Tibial nerve (tissue), 3 donors: ENCODE measurements at regions not wholly inside any gene's neighbourhood (a gene's known extent, or its start where the extent isn't known, plus 50 kb on each side); places are given as distances from the start of the nearest gene placed in this dataset.

Experiments
- POLR2A ChIP-seq, 2 donors: fragments of 450-650 bp; IDR thresholded peaks; one replicate each; pipeline ENCODE4 v1.6.1; 2017; ENCODE audit warnings: antibody characterized with exemption in 2 of 2, mild to moderate bottlenecking in 2 of 2, moderate library complexity in 2 of 2
- TF ChIP-seq, protein P1 (sequence below), 5 experiments: fragments of 200-600 bp in 3 of 5; fragments of 450-650 bp in 2 of 5; sonication (generic) in 3 of 5; IDR thresholded peaks; one replicate each; pipeline ENCODE4 v1.5.1; 2016 to 2019; ENCODE audit warnings: antibody characterized with exemption in 5 of 5, mild to moderate bottlenecking in 3 of 5, moderate library complexity in 2 of 5

DNA sequence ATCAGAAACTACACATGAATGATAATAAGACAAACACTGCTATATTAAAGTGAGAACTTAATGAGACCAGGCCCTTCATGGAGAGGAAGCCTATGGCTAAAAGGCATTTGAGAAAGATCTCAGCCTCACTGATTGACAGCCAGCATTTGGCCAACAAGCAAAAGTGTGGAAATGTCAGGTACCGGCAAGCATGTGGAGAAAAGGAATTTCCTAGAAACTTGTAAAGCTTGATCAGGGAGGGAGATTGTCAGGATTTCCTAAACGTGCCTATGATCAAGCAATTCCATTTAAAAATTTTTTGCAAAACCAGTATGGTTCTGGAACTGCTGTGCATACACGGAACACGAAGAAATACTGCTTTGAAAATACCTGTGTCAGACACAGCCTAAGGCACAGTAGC is 220.3 kb upstream of the ATP10A start:
- TF ChIP-seq, protein P1, sequence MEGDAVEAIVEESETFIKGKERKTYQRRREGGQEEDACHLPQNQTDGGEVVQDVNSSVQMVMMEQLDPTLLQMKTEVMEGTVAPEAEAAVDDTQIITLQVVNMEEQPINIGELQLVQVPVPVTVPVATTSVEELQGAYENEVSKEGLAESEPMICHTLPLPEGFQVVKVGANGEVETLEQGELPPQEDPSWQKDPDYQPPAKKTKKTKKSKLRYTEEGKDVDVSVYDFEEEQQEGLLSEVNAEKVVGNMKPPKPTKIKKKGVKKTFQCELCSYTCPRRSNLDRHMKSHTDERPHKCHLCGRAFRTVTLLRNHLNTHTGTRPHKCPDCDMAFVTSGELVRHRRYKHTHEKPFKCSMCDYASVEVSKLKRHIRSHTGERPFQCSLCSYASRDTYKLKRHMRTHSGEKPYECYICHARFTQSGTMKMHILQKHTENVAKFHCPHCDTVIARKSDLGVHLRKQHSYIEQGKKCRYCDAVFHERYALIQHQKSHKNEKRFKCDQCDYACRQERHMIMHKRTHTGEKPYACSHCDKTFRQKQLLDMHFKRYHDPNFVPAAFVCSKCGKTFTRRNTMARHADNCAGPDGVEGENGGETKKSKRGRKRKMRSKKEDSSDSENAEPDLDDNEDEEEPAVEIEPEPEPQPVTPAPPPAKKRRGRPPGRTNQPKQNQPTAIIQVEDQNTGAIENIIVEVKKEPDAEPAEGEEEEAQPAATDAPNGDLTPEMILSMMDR (IDR thresholded peaks at IDR 0.05), result no peak
- no peak for TF ChIP-seq POLR2A (IDR thresholded peaks at IDR 0.05)
